ENCODE measurements at regions not wholly inside any gene's neighbourhood (a gene's known extent, or its start where the extent isn't known, plus 50 kb on each side); places are given as distances from the start of the nearest gene placed in this dataset.

DNA sequence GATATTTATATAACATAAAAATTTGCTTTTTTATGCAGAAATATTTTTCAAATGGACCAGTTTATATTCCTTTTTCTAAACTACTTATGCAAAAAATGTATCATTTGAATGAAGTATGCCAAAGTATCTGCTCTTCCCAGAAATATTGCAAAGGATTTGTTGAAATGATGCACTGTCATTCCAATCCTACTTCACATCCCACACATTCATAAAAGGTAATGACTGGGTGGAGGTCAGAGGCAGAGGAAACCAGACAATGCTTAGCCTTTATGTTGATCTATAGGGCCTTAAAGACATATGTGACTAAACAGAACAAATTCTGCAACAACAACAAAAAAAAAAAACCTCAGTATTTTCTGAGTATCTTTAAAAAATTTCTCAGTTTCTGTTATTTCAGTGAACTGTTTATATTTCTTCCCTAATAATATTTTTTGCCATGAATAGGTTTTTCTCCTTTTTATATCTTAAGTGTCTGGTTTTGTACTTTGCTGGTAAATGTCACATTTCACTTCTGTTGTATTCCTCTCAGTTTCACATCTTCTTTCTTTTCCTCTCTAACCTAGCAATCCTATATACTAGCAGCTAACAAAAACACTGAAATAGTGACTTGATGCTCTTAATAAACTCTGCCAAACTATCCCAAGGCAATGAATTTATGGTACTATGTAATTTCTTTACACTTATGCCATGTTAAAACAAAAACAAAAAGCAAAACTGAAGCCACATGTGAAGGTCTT, 374.1 kb downstream of the BCKDHB start:
- no peak for TF ChIP-seq CTCF (IDR thresholded peaks at IDR 0.05)
- no peak for TF ChIP-seq POLR2AphosphoS5 (IDR thresholded peaks at IDR 0.05)

All from stomach (tissue), 4 donors.